Mesenchymal stem cell (in vitro differentiated cells and primary cell): ENCODE measurements at regions not wholly inside any gene's neighbourhood (a gene's known extent, or its start where the extent isn't known, plus 50 kb on each side); places are given as distances from the start of the nearest gene placed in this dataset.

ENCODE experiments used
- DNase-seq: peaks from one replicate; pipeline ENCODE4 v3.0.0-alpha.2; 2013
- H2AFZ ChIP-seq: one replicate; pipeline ENCODE4 v1.6.1; 2013; ENCODE audit warnings: low read depth, mild to moderate bottlenecking, control low read depth, inconsistent platforms, low read length, moderate library complexity
- H2AK5ac ChIP-seq: 2 replicates; pipeline ENCODE4 v1.6.1; 2013; ENCODE audit warnings: low read length, moderate library complexity, mild to moderate bottlenecking, inconsistent platforms; ENCODE audit not compliant: severe bottlenecking
- H2BK120ac ChIP-seq: one replicate; pipeline ENCODE4 v1.6.1; 2013; ENCODE audit warnings: low read depth, mild to moderate bottlenecking, inconsistent platforms, low read length, moderate library complexity
- H2BK12ac ChIP-seq, 2 experiments: one replicate each; pipeline ENCODE4 v1.6.1; 2013; ENCODE audit warnings: inconsistent platforms in 2 of 2, low read length in 2 of 2, mild to moderate bottlenecking in 2 of 2, moderate library complexity in 2 of 2, control low read depth in 1 of 2
- H2BK15ac ChIP-seq: one replicate; pipeline ENCODE4 v1.6.1; 2013; ENCODE audit warnings: mild to moderate bottlenecking, low read depth, inconsistent platforms; ENCODE audit not compliant: poor library complexity, severe bottlenecking
- H2BK5ac ChIP-seq: 2 replicates; pipeline ENCODE4 v1.6.1; 2013; ENCODE audit warnings: low read depth, mild to moderate bottlenecking, low read length, control low read depth, inconsistent platforms; ENCODE audit not compliant: poor library complexity, severe bottlenecking
- H3K14ac ChIP-seq, 2 experiments: one replicate each; pipeline ENCODE4 v1.6.1; 2013; ENCODE audit warnings: inconsistent platforms in 2 of 2, low read length in 2 of 2, control low read depth in 1 of 2, mild to moderate bottlenecking in 1 of 2, moderate library complexity in 1 of 2
- H3K18ac ChIP-seq, 2 experiments: one replicate each; pipeline ENCODE4 v1.6.1; 2013; ENCODE audit warnings: inconsistent platforms in 2 of 2, low read length in 2 of 2, control low read depth in 1 of 2, low read depth in 1 of 2, mild to moderate bottlenecking in 1 of 2
- H3K23ac ChIP-seq, 2 experiments: one replicate each; pipeline ENCODE4 v1.6.1; 2013; ENCODE audit warnings: inconsistent platforms in 2 of 2, low read length in 2 of 2, mild to moderate bottlenecking in 2 of 2, moderate library complexity in 2 of 2, control low read depth in 1 of 2
- H3K27ac ChIP-seq: 2 replicates; pipeline ENCODE4 v1.5.1; 2013; ENCODE audit warnings: mild to moderate bottlenecking, moderate library complexity, low read length, control low read depth, inconsistent platforms; ENCODE audit not compliant: poor library complexity, severe bottlenecking
- H3K27me3 ChIP-seq, 2 experiments: 2 replicates each; pipeline versions ENCODE4 v1.6.1 to v1.7.0; 2013; ENCODE audit warnings: low read length in 2 of 2, mild to moderate bottlenecking in 2 of 2, moderate library complexity in 2 of 2, control low read depth in 1 of 2, inconsistent platforms in 1 of 2; ENCODE audit not compliant: control insufficient read depth in 1 of 2, insufficient read depth in 1 of 2
- H3K36me3 ChIP-seq, 2 experiments: 2 replicates each; pipeline versions ENCODE4 v1.6.1 to v1.7.0; 2013; ENCODE audit warnings: low read length in 2 of 2, control low read depth in 1 of 2, inconsistent platforms in 1 of 2, low read depth in 1 of 2, mild to moderate bottlenecking in 1 of 2; ENCODE audit not compliant: insufficient read depth in 2 of 2, control insufficient read depth in 1 of 2
- H3K4ac ChIP-seq, 2 experiments: one replicate each; pipeline ENCODE4 v1.6.1; 2013; ENCODE audit warnings: inconsistent platforms in 2 of 2, low read length in 2 of 2, mild to moderate bottlenecking in 2 of 2, moderate library complexity in 2 of 2, control low read depth in 1 of 2, low read depth in 1 of 2
- H3K4me1 ChIP-seq: 2 replicates; pipeline ENCODE4 v1.6.1; 2013; ENCODE audit warnings: low read depth, low read length, control low read depth; ENCODE audit not compliant: control insufficient read depth, insufficient read depth
- H3K4me2 ChIP-seq: 2 replicates; pipeline ENCODE4 v1.6.1; 2013; ENCODE audit warnings: low read length, mild to moderate bottlenecking, inconsistent platforms; ENCODE audit not compliant: poor library complexity, severe bottlenecking
- H3K4me3 ChIP-seq, 2 experiments: 2 replicates each; pipeline versions ENCODE4 v1.5.1 to v1.7.0; 2013; ENCODE audit warnings: low read length in 2 of 2, mild to moderate bottlenecking in 2 of 2, control low read depth in 1 of 2, low read depth in 1 of 2; ENCODE audit not compliant: insufficient read depth in 1 of 2
- H3K79me1 ChIP-seq: replicated peaks from 2 replicates; pipeline ENCODE4 v1.6.1; 2013; ENCODE audit warnings: mild to moderate bottlenecking, control low read depth, low read length, inconsistent platforms; ENCODE audit not compliant: poor library complexity, severe bottlenecking
- H3K9ac ChIP-seq: 2 replicates; pipeline ENCODE4 v1.7.0; 2013; ENCODE audit warnings: mild to moderate bottlenecking, low read length, moderate library complexity
- H3K9me3 ChIP-seq: 2 replicates; pipeline ENCODE4 v1.7.0; 2013; ENCODE audit warnings: mild to moderate bottlenecking, low read length; ENCODE audit not compliant: control insufficient read depth
- H4K8ac ChIP-seq: one replicate; pipeline ENCODE4 v1.6.1; 2013; ENCODE audit warnings: inconsistent platforms, mild to moderate bottlenecking, low read length, moderate library complexity
- H4K91ac ChIP-seq: one replicate; pipeline ENCODE4 v1.6.1; 2013; ENCODE audit warnings: mild to moderate bottlenecking, low read length, inconsistent platforms
- WGBS: methylation state at CpG from one replicate; pipeline ENCODE4 v1.1.7; 2013; ENCODE audit warnings: mixed read lengths; 5-methylcytosine and 5-hydroxymethylcytosine counted together

GRCh38 chr1:189821833-189822232 is 655.8 kb downstream of the BRINP3 start:
- no peaks in the 10 kb centered on the region for H3K27me3 ChIP-seq
- H3K14ac ChIP-seq, result no peak overlapping the region
- no peak overlapping the region for H3K27ac ChIP-seq
- no peak overlapping the region for H2AK5ac ChIP-seq
- peaks cover 19% of the 10 kb centered on the region for H3K9me3 ChIP-seq
- no peak overlapping the region for H3K4me3 ChIP-seq
- H2BK120ac ChIP-seq, result no peak overlapping the region
- H4K8ac ChIP-seq, result no peak overlapping the region
- H3K36me3 ChIP-seq, result no peaks in the 10 kb centered on the region
- no peak for DNase-seq
- H3K18ac ChIP-seq, result no peak overlapping the region
- no peak overlapping the region for H2BK5ac ChIP-seq
- H3K4me1 ChIP-seq, result no peaks in the 10 kb centered on the region
- H3K4ac ChIP-seq, result no peak overlapping the region
- H3K79me1 ChIP-seq, result no peaks in the 10 kb centered on the region
- H3K9ac ChIP-seq, result no peak overlapping the region
- H2BK12ac ChIP-seq, result no peak overlapping the region
- WGBS, result no CpG with 5 or more reads among the region's 1 CpG
- no peak overlapping the region for H2BK15ac ChIP-seq
- no peak overlapping the region for H3K23ac ChIP-seq
- no peak overlapping the region for H2AFZ ChIP-seq
- no peak overlapping the region for H4K91ac ChIP-seq
- H3K4me2 ChIP-seq, result no peak overlapping the region

GRCh38 chr1:189834813-189835212 is 642.9 kb downstream of the BRINP3 start:
- H4K91ac ChIP-seq, result no peak overlapping the region
- WGBS, result 67% methylated on average over 3 of the region's 4 CpGs

GRCh38 chr1:189847613-189848012 is 630.1 kb downstream of the BRINP3 start:
- Histone ChIP-seq H2BK15ac (no peak overlapping the region), H3K4me2 (no peak overlapping the region), H2AFZ (no peak overlapping the region), H3K4me3 (no peak overlapping the region), H4K8ac (no peak overlapping the region), H3K4ac (no peak overlapping the region), H2BK12ac (no peak overlapping the region), H3K27me3 (no peaks in the 10 kb centered on the region), H3K36me3 (no peaks in the 10 kb centered on the region), H2AK5ac (no peak overlapping the region), H3K9me3 (no peaks in the 10 kb centered on the region), H3K23ac (no peak overlapping the region), H4K91ac (no peak overlapping the region), H3K18ac (no peak overlapping the region), H3K79me1 (no peaks in the 10 kb centered on the region), H3K4me1 (no peaks in the 10 kb centered on the region), H3K9ac (no peak overlapping the region), H2BK5ac (no peak overlapping the region), H2BK120ac (no peak overlapping the region), H3K27ac (no peak overlapping the region), H3K14ac (no peak overlapping the region)
- 83% methylated on average over 1 of the region's 2 CpGs for WGBS
- DNase-seq, result no peak

More at GRCh38 chr1:189834813-189835212, 642.9 kb downstream of the BRINP3 start:
- Histone ChIP-seq H3K4me3 (no peak overlapping the region), H3K4ac (no peak overlapping the region), H2BK120ac (no peak overlapping the region), H3K18ac (no peak overlapping the region), H2AFZ (no peak overlapping the region), H3K9ac (no peak overlapping the region), H2BK12ac (no peak overlapping the region), H3K27me3 (no peaks in the 10 kb centered on the region), H3K4me1 (no peaks in the 10 kb centered on the region), H3K36me3 (no peaks in the 10 kb centered on the region), H3K27ac (no peak overlapping the region), H4K8ac (no peak overlapping the region), H2AK5ac (no peak overlapping the region), H3K23ac (no peak overlapping the region), H2BK15ac (no peak overlapping the region), H3K4me2 (no peak overlapping the region), H3K9me3 (no peaks in the 10 kb centered on the region), H2BK5ac (no peak overlapping the region), H3K79me1 (no peaks in the 10 kb centered on the region), H3K14ac (no peak overlapping the region)
- DNase-seq, result no peak

- no peak for DNase-seq
- WGBS, result 22% methylated on average over 1 of the region's 3 CpGs
- Histone ChIP-seq H2AFZ (no peak overlapping the region), H2BK15ac (no peak overlapping the region), H4K91ac (no peak overlapping the region), H2AK5ac (no peak overlapping the region), H3K4me3 (no peak overlapping the region), H3K14ac (no peak overlapping the region), H3K79me1 (no peaks in the 10 kb centered on the region), H3K18ac (no peak overlapping the region), H3K4me2 (no peak overlapping the region), H3K9ac (no peak overlapping the region), H3K9me3 (peaks cover 7% of the 10 kb centered on the region), H3K27me3 (no peaks in the 10 kb centered on the region), H2BK120ac (no peak overlapping the region), H3K4me1 (no peaks in the 10 kb centered on the region), H3K23ac (no peak overlapping the region), H3K27ac (no peak overlapping the region), H2BK5ac (no peak overlapping the region), H2BK12ac (no peak overlapping the region), H3K4ac (no peak overlapping the region), H3K36me3 (no peaks in the 10 kb centered on the region), H4K8ac (no peak overlapping the region)
These were observed 625.8 kb downstream of the BRINP3 start for GRCh38 chr1:189851806-189852367.
